T-helper 9 cell (primary cell): ENCODE measurements at regions not wholly inside any gene's neighbourhood (a gene's known extent, or its start where the extent isn't known, plus 50 kb on each side); places are given as distances from the start of the nearest gene placed in this dataset.
"Not testable (repeated sequence)": the region's sequence is repeated elsewhere in the genome, so short reads cannot be mapped to it uniquely, and the experiment has no call there.

ENCODE experiments used
- DNase-seq: peaks from one replicate; pipeline ENCODE4 v3.0.0-alpha.2; 2020

GRCh38 chr6:15953152-15953880 lies 175.6 kb upstream of the MYLIP start:
- DNase-seq = no peak

GRCh38 chr6:15952231-15953151 lies 176.4 kb upstream of the MYLIP start:
- DNase-seq = no peak

- DNase-seq = no peak
These were observed 177.8 kb upstream of the MYLIP start for GRCh38 chr6:15950962-15951569.

GRCh38 chr6:15949982-15950381 lies 178.9 kb upstream of the MYLIP start:
- no peak for DNase-seq

GRCh38 chr6:15948930-15949900 lies 179.7 kb upstream of the MYLIP start:
- DNase-seq = no peak

GRCh38 chr6:15947923-15948322 lies 181.0 kb upstream of the MYLIP start:
- DNase-seq = no peak

GRCh38 chr6:15947436-15947835 lies 181.4 kb upstream of the MYLIP start:
- no peak for DNase-seq

- no peak for DNase-seq
These were observed 182.0 kb upstream of the MYLIP start for GRCh38 chr6:15946701-15947385.

- no peak for DNase-seq
These were observed 183.2 kb upstream of the MYLIP start for GRCh38 chr6:15945593-15946159.

- DNase-seq = no peak
These were observed 185.5 kb upstream of the MYLIP start for GRCh38 chr6:15943423-15943822.

- DNase-seq = no peak
These were observed 187.7 kb upstream of the MYLIP start for GRCh38 chr6:15941168-15941567.

- no peak for DNase-seq
These were observed 190.8 kb upstream of the MYLIP start for GRCh38 chr6:15938107-15938506.

GRCh38 chr6:15937602-15938001 lies 191.3 kb upstream of the MYLIP start:
- DNase-seq = no peak

GRCh38 chr6:15936503-15936902 lies 192.4 kb upstream of the MYLIP start:
- DNase-seq = no peak

GRCh38 chr6:15935661-15936060 lies 193.2 kb upstream of the MYLIP start:
- no peak for DNase-seq

- not testable (repeated sequence) for DNase-seq
These were observed 197.2 kb upstream of the MYLIP start for GRCh38 chr6:15931697-15932096.

GRCh38 chr6:15930207-15930606 lies 198.7 kb upstream of the MYLIP start:
- DNase-seq = no peak

GRCh38 chr6:15929685-15930084 lies 199.2 kb upstream of the MYLIP start:
- DNase-seq = no peak

- DNase-seq = no peak
These were observed 201.2 kb upstream of the MYLIP start for GRCh38 chr6:15927531-15928225.

GRCh38 chr6:15926256-15926655 lies 202.6 kb upstream of the MYLIP start:
- DNase-seq = no peak

- no peak for DNase-seq
These were observed 204.0 kb upstream of the MYLIP start for GRCh38 chr6:15924893-15925292.
